ENCODE measurements at regions not wholly inside any gene's neighbourhood (a gene's known extent, or its start where the extent isn't known, plus 50 kb on each side); places are given as distances from the start of the nearest gene placed in this dataset.

GRCh38 chr17:74027444-74027843, 176.0 kb upstream of the RPL38 start:
- 63 to 65% methylated on average over 1 of the region's 1 CpG for WGBS, 2 donors
- no peaks in the 10 kb centered on the region for H3K36me3 ChIP-seq (ENCODE audit: control insufficient read depth in 4 of 4, insufficient read depth in 4 of 4, low read length in 4 of 4)
- no peak for DNase-seq
- peaks cover 0 to 3% (median 0%) of the 10 kb centered on the region in 4 donors for H3K9me3 ChIP-seq (ENCODE audit: control insufficient read depth in 4 of 4, insufficient read depth in 3 of 4, low read length in 3 of 4)
- no peaks in the 10 kb centered on the region for H3K4me1 ChIP-seq (ENCODE audit: control insufficient read depth in 5 of 5, insufficient read depth in 5 of 5, low read length in 5 of 5)
- no peak for ATAC-seq (ENCODE audit: insufficient read depth, low FRiP score)
- peaks cover 0 to 4% (median 2%) of the 10 kb centered on the region in 3 donors for H3K27me3 ChIP-seq (ENCODE audit: control insufficient read depth in 3 of 3, insufficient read depth in 3 of 3, low read length in 2 of 3)
- no peak overlapping the region for H3K9ac ChIP-seq (ENCODE audit: insufficient read depth in 1 of 2, low read length in 2 of 2)
- H3K27ac ChIP-seq (ENCODE audit: low read depth in 1 of 2, low read length in 1 of 2), result no peak overlapping the region
- no peak overlapping the region for H3K4me3 ChIP-seq
- no peak for TF ChIP-seq CTCF (IDR thresholded peaks at IDR 0.05; ENCODE audit: control extremely low read depth, extremely low read depth)

DNA sequence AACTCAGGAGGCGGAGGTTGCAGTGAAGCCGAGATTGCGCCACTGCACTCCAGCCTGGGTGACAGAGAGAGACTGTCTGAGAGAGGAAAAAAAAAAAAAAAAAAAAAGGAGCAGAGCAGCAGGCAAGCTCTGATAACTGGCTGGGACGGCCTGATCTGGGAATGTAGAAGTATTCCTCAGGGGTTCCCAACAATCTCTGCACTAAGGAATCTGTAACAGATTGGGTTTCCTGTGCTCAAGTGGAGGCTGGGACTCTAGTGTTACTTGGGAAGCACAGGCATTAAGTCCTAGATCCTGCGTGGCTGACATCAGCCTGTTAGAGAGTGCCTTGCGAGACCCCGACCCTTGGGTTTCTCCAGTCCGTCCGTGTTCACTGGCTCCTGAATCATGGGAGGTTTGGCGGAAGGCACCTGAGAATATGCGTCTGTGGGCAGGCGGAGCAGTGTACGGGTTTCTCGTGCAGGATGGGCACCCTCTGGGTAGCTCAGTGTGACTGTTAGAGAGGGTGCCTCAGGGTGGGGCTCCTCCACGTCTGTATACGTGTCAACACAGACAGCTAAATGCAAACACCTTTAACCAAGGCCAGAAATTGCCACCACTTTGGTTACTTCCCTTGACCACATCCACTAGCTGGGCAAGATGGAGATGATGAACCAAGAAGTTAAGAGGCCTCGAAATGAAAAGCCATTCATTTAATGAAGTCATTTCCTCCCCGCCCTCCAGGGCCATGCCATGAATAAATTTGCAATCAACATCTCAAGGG, 174.9 kb upstream of the RPL38 start:
- no peak for DNase-seq
- H3K9ac ChIP-seq (ENCODE audit: insufficient read depth in 1 of 2, low read length in 2 of 2), result no peak overlapping the region
- 76 to 82% methylated on average over 18 of the region's 18 CpGs for WGBS, 2 donors

DNA sequence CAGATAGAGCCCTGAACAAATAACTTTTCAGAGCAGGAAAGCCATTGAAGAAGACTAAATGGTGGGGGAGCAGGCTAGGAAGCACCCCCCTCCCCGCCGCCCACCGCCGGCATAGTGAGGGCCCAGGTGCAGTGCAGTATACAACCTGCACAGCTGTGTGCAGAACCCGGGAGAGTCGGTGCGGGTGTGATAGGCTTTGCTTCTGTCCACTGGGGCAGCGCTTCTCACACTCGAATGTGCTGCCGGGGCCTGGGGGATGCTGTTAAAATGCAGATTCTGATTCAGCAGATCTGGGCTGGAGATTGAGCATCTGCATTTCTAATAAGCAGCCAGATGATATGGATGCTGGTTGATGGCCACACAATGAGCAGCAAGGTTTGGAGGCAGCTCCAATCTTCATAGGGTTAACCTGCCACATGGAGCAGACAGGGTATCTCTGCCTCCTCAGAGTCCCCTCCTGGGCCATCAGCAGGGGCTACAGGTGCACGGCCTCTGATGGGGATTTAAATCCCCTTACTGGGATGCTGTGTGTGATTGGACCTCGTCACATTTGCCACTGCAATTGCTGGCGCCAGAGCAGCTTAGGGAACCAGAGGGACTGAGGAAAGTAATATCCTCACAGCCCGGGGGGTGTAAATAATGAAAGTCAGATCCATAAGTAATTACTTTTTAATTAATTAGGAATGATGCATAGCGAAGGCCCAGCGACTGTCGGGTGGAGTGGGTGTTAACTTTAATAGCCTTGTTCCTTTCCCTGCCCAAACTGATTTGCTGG, 172.0 kb upstream of the RPL38 start:
- TF ChIP-seq CTCF (IDR thresholded peaks at IDR 0.05; ENCODE audit: control extremely low read depth, extremely low read depth), result no peak
- DNase-seq (no peak), ATAC-seq (ENCODE audit: insufficient read depth, low FRiP score) (no peak)
- H3K4me3 ChIP-seq, result no peak overlapping the region
- H3K9me3 ChIP-seq (ENCODE audit: control insufficient read depth in 4 of 4, insufficient read depth in 3 of 4, low read length in 3 of 4), result no peaks in the 10 kb centered on the region
- H3K27me3 ChIP-seq (ENCODE audit: control insufficient read depth in 3 of 3, insufficient read depth in 3 of 3, low read length in 2 of 3), result peaks cover 0 to 5% (median 2%) of the 10 kb centered on the region in 3 donors
- H3K4me1 ChIP-seq (ENCODE audit: control insufficient read depth in 5 of 5, insufficient read depth in 5 of 5, low read length in 5 of 5), result no peaks in the 10 kb centered on the region
- H3K27ac ChIP-seq (ENCODE audit: low read depth in 1 of 2, low read length in 1 of 2), result no peak overlapping the region
- 73 to 85% methylated on average over 17 of the region's 17 CpGs for WGBS, 2 donors
- H3K9ac ChIP-seq (ENCODE audit: insufficient read depth in 1 of 2, low read length in 2 of 2), result no peak overlapping the region
- no peaks in the 10 kb centered on the region for H3K36me3 ChIP-seq (ENCODE audit: control insufficient read depth in 4 of 4, insufficient read depth in 4 of 4, low read length in 4 of 4)

More for the DNA sequence above, 174.9 kb upstream of the RPL38 start:
- Histone ChIP-seq H3K27ac (ENCODE audit: low read depth in 1 of 2, low read length in 1 of 2) (no peak overlapping the region), H3K36me3 (ENCODE audit: control insufficient read depth in 4 of 4, insufficient read depth in 4 of 4, low read length in 4 of 4) (no peaks in the 10 kb centered on the region), H3K9me3 (ENCODE audit: control insufficient read depth in 4 of 4, insufficient read depth in 3 of 4, low read length in 3 of 4) (peaks cover 0 to under 1% (median 0%) of the 10 kb centered on the region in 4 donors), H3K27me3 (ENCODE audit: control insufficient read depth in 3 of 3, insufficient read depth in 3 of 3, low read length in 2 of 3) (peaks cover 0 to 5% (median 2%) of the 10 kb centered on the region in 3 donors), H3K4me1 (ENCODE audit: control insufficient read depth in 5 of 5, insufficient read depth in 5 of 5, low read length in 5 of 5) (no peaks in the 10 kb centered on the region), H3K4me3 (no peak overlapping the region)
- ATAC-seq (ENCODE audit: insufficient read depth, low FRiP score), result no peak
- TF ChIP-seq CTCF (IDR thresholded peaks at IDR 0.05; ENCODE audit: control extremely low read depth, extremely low read depth), result no peak

Measured in lung (tissue), 11 donors.